Activated naive CD4-positive, alpha-beta T cell (primary cell): ENCODE measurements at regions not wholly inside any gene's neighbourhood (a gene's known extent, or its start where the extent isn't known, plus 50 kb on each side); places are given as distances from the start of the nearest gene placed in this dataset.
"Not testable (repeated sequence)": the region's sequence is repeated elsewhere in the genome, so short reads cannot be mapped to it uniquely, and the experiment has no call there.

Experiments
- DNase-seq, 4 experiments: peaks; one replicate each; lab custom pipeline; 2025; lab: John Stamatoyannopoulos, UW

DNA sequence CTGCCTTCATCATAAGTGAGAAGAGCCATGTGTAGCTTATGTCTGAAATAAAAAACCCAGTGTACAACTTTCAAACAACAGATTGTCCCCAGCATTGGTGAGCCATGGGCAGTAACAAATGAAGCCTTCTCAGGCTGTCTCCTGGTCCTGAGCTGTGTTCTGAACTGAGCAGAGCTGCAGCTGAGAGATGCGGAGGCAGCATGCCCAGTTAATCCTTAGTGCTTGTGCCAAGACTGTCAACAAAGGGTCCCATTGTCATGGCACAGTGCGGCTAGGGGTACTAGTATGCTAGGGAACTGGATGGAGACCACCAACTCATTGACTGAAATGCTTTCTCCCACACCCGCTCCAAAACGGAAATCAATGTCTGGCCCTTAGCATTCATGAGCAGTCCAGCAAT lies 154.3 kb downstream of the RMST start:
- DNase-seq, result no peak

DNA sequence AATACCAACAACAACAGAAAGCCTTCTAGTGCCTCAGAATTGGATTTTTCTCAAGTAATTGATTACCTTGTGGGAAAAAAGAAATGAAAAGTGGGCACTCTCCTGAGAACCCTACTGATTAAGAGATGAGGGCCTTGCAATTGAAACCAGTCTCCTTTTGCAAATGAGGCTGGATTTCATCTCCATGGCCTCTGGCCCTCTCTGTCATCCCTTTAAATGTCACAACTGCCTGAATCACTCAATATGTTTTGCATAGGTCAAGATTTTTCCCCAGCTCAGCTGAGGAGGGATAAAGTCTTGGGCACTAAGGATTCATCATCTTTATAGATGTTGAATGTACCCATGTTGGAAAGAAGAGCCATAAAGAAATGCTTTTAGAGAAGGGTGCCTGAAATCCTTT lies 166.4 kb downstream of the RMST start:
- DNase-seq, result no peak

GRCh38 chr12:97629382-97629781 lies 166.8 kb downstream of the RMST start:
- DNase-seq, result no peak

DNA sequence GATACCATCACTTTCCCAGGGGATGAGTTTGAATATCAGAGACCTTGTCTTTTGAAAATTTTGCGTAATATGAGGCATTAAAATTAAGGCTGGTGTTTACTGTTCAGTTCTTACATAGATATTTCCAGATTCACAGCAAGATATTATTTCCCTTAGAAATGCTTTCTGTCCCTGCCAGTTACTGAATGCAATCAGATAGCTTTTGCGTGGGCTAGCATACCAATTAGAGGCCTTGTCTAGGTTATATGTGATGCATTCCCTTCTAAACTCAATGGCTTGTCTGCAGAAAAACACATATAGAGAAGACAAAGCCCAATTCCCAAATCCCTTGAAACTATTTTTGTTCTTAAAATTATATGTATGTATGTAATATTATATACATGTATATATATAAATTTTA lies 167.8 kb downstream of the RMST start:
- DNase-seq, result no peak

DNA sequence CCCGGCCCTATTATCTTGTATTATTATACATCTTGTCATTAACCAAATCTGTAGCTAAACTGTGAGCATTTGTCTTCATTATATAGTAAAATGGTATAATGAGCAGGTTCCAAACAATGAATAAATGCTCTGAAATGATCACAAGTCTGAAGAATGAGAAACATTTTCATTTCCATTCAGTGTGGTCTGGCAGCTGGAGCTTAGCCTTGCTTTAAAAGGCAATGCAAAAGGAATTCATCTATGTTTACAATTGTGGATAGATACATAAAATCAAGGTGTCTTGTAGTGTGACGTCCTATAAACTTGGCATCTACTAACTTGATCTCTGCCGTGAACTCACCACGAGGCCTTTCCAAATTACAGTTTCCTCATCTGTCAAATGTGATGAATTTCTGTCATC lies 168.3 kb downstream of the RMST start:
- DNase-seq, result no peak

GRCh38 chr12:97637770-97638169 lies 175.2 kb downstream of the RMST start:
- no peak for DNase-seq

DNA sequence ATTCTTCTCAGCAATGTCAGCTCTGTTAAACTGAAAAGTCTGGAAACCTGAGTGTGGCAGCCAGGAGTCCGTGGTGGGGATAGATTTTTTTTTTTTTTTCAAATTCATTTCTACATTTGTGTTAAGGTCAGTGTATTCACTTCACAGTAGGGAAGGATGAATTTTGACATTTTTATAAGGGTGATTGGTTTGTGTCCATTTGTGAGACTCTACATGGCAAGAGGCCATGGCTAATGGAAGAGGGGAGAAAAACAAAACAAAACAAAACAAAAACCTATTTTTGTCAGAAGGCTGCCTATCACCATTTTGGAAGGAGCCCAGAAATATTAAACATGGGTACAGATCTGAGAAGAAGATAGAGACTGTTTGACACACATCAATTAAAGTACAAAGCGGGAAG lies 176.1 kb downstream of the RMST start:
- no peak for DNase-seq

GRCh38 chr12:97639702-97640101 lies 177.1 kb downstream of the RMST start:
- no peak for DNase-seq

GRCh38 chr12:97640826-97641225 lies 178.2 kb downstream of the RMST start:
- DNase-seq, result no peak

- DNase-seq, result no peak
These were observed 180.3 kb downstream of the RMST start for GRCh38 chr12:97642911-97643310.

DNA sequence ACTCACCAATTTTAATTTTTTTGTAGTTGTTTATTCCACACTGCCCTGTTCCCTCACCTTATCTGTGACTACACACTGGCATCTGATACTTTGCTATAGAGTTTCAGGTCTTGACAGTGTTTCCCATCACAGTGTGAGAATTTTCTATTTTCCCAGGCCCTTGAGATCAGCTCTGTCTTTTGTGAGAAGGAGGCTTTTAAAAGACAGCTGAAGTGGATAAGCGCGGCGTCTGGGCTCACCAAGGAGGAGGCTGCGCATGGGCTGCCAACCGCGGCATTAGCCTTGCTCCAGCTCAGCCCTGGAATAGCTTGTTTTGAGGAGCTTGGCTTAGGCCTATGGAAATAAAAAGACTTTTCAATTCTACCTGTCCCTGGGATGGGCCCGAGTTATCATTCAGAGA lies 181.3 kb downstream of the RMST start:
- no peak for DNase-seq

DNA sequence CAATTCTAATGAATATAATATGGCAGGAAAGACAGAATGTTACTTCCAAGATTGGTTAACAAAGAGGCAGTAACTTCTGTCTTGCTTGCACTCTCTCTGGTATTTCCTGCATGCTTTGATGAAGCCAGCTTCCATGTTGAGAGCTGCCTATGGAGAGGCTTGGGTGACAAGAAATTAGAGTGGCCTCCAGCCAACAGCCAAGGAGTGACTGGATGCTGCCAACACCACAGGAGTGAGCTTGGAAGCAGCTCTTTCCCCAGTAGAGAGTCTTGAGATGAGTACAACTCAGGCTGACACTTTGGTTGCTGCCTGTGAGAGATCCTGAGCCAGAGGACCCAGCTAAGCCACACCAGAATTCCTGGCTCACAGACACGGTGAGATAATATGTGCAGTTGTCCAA lies 183.1 kb downstream of the RMST start:
- no peak for DNase-seq

DNA sequence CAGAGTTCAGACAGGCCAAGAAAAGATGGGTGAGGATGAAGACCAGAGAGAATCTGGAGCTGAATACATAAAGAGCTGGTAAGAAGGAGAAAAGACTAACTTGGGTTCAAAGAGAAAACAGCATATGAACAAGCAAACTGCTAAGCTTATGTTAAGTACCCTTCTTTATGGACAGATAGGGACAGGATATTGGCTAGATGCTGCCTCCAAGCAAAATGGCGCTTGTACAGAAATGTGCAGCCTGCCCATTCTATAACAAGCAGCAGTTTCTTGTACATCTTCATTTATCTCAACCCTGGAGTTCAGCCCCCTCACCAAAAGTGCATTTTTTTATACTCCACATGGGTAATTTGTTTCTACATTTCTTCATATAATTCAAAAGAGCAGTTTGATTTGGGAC lies 184.5 kb downstream of the RMST start:
- no peak for DNase-seq

GRCh38 chr12:97650242-97650641 lies 187.6 kb downstream of the RMST start:
- no peak for DNase-seq

DNA sequence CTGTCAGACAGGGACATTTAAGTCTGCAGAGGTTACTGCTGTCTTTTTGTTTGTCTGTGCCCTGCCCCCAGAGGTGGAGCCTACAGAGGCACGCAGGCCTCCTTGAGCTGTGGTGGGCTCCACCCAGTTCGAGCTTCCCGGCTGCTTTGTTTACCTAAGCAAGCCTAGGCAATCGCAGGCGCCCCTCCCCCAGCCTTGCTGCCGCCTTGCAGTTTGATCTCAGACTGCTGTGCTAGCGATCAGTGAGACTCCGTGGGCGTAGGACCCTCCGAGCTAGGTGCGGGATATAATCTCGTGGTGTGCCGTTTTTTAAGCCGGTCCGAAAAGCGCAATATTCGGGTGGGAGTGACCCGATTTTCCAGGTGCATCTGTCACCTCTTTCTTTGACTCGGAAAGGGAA lies 193.9 kb downstream of the RMST start:
- DNase-seq, result not testable (repeated sequence)

DNA sequence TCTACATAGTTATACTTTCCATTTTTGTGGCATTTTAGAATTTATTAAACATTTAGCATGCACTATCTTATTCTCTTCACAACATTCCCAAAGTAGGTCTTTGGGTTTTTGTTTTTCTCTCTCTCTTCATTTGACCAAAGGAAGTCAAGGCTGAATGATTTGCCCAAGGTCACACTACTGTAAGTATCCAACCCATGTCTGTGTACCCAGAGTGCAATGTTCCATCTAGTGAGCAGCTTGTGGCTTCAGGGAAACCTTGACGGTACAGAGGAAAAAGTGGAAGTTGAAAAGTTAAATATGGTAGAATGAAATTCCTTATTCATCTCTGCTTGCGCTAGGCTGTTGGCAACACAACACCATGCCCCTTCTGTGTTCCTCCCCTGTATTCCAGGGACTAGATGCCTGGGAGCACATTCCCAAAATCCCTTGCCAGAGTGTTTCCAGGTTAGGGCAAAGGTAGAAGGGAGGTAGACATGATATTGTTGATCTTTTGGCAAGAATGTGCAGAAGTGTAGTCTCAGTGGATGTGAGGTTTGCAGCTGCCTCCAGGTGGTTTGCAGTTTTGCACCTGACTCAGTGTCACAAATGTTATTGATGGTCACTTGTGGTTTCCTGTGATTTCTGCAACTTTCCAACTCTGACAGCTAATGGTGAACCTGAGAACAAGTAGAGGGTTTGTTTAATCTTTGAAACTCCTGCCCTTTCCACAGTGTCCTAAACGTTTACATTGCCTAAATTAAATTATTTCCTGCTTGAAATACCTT lies 196.7 kb downstream of the RMST start:
- DNase-seq, result no peak

DNA sequence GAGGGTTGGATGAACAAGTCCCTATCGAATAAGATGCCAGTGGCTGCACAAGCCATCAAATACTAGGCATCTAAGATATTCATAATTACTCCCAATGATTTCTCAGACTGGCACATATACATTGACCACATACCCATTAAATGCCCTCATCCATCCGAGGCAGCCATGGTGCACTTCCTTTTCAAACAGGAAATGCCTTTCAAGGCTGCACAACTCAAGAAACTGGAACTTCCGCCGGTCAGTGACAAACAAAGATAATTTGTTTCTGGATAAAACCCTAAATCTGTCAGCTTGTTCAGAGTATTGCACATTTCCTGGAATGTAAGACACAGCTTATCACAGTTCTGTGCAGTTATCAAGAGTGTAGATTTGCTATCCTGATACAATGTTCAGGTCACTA lies 203.7 kb downstream of the RMST start:
- no peak for DNase-seq

GRCh38 chr12:97672870-97673269 lies 210.3 kb downstream of the RMST start:
- no peak for DNase-seq

- DNase-seq, result no peak
These were observed 218.1 kb downstream of the RMST start for GRCh38 chr12:97680751-97681150.

- DNase-seq, result no peak
These were observed 219.3 kb downstream of the RMST start for GRCh38 chr12:97681612-97682504.

DNA sequence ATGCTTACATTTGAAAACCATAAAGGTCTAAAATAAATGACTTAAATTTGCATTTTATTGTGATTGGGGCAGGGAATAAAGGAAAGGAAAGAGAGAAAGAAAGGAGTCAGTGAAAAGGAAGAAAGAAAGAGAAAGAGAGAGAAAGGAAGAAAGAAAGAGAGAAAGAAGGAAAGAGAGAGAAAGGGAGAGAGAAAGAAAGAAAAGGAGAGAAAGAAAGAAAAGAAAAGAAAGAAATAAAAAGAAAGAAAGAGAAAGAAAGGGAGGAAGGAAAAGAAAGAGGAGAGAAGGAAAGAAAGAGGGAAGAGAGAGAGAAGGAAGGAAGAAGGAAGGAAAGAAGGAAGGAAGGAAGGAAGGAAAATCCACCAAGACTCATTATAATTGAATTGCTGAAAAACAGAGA lies 222.8 kb downstream of the RMST start:
- no peak for DNase-seq

- no peak for DNase-seq
These were observed 239.3 kb downstream of the RMST start for GRCh38 chr12:97701901-97702300.

DNA sequence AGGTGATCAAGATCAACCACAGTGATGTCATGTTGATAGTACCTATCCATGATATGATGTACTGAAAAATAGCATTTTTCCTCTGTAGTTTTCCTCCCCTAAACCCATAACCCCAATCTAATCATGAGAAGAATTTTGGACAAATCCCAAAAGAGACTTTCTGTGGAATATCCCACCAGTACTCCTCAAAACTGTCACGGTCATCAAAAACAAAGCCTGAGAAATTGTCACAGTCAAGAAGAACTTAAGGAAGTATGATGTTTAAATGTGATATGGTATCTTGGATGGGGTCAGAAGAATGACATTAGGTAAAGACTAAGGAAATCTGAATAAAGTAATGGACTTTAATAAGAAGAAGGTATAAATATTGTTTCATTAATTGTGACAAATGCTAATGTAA lies 248.8 kb downstream of the RMST start:
- no peak for DNase-seq
